Endothelial cell (in vitro differentiated cells): ENCODE measurements at regions not wholly inside any gene's neighbourhood (a gene's known extent, or its start where the extent isn't known, plus 50 kb on each side); places are given as distances from the start of the nearest gene placed in this dataset.

Source experiments
- DNase-seq: peaks from one replicate; pipeline ENCODE4 v3.0.0; 2021; ENCODE audit warnings: low spot score
- H3K27ac Mint-ChIP-seq: one replicate; pipeline ENCODE4 v1.8.0; 2021; ENCODE audit warnings: mixed read lengths, inconsistent platforms; ENCODE audit not compliant: unreplicated experiment
- H3K27me3 Mint-ChIP-seq: one replicate; pipeline ENCODE4 v1.8.0; 2021; ENCODE audit warnings: mild to moderate bottlenecking, moderate library complexity, mixed read lengths, inconsistent platforms; ENCODE audit not compliant: unreplicated experiment
- H3K36me3 Mint-ChIP-seq: one replicate; pipeline ENCODE4 v1.8.0; 2021; ENCODE audit warnings: mild to moderate bottlenecking, low read depth, mixed read lengths, inconsistent platforms; ENCODE audit not compliant: unreplicated experiment
- H3K4me1 Mint-ChIP-seq: one replicate; pipeline ENCODE4 v1.8.0; 2021; ENCODE audit warnings: mild to moderate bottlenecking, mixed read lengths, inconsistent platforms; ENCODE audit not compliant: unreplicated experiment
- H3K4me3 Mint-ChIP-seq: one replicate; pipeline ENCODE4 v1.8.0; 2021; ENCODE audit warnings: mild to moderate bottlenecking, mixed read lengths, inconsistent platforms; ENCODE audit not compliant: unreplicated experiment
- H3K9me3 Mint-ChIP-seq: one replicate; pipeline ENCODE4 v1.8.0; 2021; ENCODE audit warnings: mixed read lengths, inconsistent platforms; ENCODE audit not compliant: unreplicated experiment
- TF ChIP-seq, protein P1 (sequence below): fragments of 200-600 bp; sonication (generic); IDR thresholded peaks from one replicate; pipeline ENCODE4 v1.5.0; 2021; ENCODE audit warnings: antibody characterized with exemption; ENCODE audit not compliant: unreplicated experiment

DNA sequence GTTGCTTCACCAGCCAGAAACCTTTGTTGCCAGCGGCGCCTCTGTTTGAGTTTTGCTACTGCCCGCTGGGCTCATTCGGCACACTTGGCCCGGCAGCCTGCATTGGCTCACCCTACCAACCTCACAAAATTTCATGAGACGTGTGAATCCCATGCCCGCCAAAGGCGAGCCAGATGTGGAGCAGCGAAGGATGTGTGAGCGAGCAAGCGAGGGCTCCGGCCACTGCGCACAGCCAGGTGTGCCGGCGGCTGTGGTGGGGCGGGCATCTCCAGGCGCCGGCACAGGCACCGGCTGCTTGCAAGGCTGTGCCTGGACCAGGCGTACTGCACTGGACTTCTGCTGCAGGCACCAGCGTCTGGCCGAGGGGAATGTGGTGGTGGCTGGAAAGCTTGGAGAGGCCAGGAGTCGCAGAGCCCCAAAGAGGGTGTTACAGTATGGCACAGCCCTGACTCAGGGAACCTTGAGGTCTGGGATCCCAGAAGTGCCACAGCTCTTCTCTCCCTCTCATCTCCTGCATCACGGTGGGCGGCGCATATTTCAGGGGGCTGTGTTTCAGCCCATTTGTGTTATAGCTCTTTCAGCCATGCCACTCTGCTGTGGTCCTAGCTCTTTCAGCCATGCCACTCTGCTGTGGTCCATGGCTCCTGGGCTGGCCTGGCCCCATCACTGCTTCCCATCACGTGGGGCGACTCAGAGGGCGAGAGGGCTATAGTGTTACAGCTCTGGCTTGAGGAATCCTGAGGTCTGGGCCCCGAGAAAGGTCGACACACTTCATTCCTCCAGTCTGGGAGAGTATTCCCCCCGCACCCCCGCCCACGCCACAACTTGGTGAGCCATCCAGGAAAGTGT is 592.0 kb upstream of the SLITRK5 start:
- TF ChIP-seq, protein P1, sequence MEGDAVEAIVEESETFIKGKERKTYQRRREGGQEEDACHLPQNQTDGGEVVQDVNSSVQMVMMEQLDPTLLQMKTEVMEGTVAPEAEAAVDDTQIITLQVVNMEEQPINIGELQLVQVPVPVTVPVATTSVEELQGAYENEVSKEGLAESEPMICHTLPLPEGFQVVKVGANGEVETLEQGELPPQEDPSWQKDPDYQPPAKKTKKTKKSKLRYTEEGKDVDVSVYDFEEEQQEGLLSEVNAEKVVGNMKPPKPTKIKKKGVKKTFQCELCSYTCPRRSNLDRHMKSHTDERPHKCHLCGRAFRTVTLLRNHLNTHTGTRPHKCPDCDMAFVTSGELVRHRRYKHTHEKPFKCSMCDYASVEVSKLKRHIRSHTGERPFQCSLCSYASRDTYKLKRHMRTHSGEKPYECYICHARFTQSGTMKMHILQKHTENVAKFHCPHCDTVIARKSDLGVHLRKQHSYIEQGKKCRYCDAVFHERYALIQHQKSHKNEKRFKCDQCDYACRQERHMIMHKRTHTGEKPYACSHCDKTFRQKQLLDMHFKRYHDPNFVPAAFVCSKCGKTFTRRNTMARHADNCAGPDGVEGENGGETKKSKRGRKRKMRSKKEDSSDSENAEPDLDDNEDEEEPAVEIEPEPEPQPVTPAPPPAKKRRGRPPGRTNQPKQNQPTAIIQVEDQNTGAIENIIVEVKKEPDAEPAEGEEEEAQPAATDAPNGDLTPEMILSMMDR, result no peak
- no peak for DNase-seq
- H3K27me3 Mint-ChIP-seq, result no peaks in the 10 kb centered on the region
- H3K27ac Mint-ChIP-seq, result no peak overlapping the region
- no peak overlapping the region for H3K4me3 Mint-ChIP-seq
- H3K36me3 Mint-ChIP-seq, result no peaks in the 10 kb centered on the region
- no peaks in the 10 kb centered on the region for H3K4me1 Mint-ChIP-seq
- no peaks in the 10 kb centered on the region for H3K9me3 Mint-ChIP-seq

DNA sequence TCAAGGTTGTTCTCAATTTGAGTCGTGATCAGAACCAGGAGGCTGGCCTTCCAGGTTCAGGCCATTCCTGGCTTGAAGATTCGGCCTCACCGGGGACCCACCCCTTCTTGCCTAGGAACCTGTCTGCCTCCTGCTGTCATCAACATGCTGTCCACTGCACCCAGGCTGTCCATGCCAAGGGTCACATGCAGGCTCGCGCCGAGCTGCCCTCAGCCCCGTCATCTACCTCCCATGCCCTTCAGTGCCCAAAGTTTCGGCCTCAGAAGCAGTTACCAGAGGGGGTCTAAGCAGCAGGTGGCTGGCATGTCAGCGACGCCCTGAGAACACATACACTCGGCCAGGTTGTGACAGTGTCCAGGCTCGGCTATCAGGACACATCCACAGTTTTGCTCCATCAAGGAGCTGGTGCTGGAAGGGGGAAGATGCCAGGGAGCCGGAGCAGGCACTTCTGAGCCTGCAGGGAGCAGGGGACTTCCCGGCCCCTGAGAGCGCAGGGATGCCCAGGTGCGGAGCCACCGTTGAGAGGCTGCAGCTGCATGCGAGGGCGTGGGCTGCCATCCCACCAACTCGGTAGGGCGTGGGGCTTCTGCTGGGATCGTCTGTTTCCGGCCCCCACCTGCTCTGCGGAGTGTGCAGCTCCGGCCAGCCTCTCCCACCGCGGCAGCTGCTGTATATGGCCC is 590.9 kb upstream of the SLITRK5 start:
- Mint-ChIP-seq H3K27ac (no peak overlapping the region), H3K27me3 (no peaks in the 10 kb centered on the region), H3K4me3 (no peak overlapping the region), H3K9me3 (no peaks in the 10 kb centered on the region), H3K36me3 (no peaks in the 10 kb centered on the region), H3K4me1 (no peaks in the 10 kb centered on the region)
- DNase-seq, result no peak
- TF ChIP-seq, protein P1, result no peak

DNA sequence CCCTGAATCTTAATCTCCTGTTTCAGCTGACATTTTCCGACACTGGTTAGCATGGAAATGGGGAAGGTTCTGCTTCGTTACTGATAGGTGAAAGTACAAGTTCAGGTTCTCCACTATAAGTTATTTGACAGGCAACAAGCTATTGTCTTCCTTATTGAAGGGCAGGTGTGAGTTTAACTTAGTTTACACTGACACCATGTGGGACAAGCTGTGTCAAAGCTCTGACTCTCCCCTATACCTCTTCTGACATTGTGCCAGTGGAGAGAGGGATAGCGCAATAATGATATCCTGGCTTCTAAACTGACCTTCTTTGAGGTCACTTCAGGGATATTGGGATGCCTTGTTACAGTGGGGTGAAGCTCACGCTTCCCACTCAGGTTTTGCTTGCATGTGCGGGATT is 587.0 kb upstream of the SLITRK5 start:
- no peak overlapping the region for H3K27ac Mint-ChIP-seq
- TF ChIP-seq, protein P1, result no peak

DNA sequence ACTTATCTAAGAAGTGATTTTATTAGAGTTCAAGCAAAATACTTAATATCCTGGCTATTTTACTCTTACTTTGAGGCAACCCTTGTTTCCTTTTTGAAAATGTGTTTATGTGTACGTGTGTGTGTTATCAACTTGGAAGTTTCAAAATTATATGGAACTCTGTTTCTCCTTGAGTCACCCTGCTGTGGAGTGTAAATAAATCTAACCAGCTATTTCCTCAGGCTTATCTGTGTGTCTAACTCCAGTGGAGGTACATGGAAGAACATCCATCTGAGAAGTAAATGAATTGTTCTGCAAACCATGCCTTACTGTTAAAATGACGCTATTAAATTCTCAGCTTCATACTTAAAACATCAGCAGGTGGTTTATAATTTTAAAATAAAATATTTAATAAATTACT is 583.4 kb upstream of the SLITRK5 start:
- Mint-ChIP-seq H3K27ac (no peak overlapping the region), H3K36me3 (no peaks in the 10 kb centered on the region), H3K4me1 (no peaks in the 10 kb centered on the region), H3K4me3 (no peak overlapping the region), H3K9me3 (no peaks in the 10 kb centered on the region), H3K27me3 (no peaks in the 10 kb centered on the region)
- TF ChIP-seq, protein P1, result no peak
- no peak for DNase-seq

More for the DNA sequence above, 587.0 kb upstream of the SLITRK5 start:
- H3K4me3 Mint-ChIP-seq, result no peak overlapping the region
- no peaks in the 10 kb centered on the region for H3K4me1 Mint-ChIP-seq
- H3K36me3 Mint-ChIP-seq, result no peaks in the 10 kb centered on the region
- DNase-seq, result no peak
- no peaks in the 10 kb centered on the region for H3K9me3 Mint-ChIP-seq
- no peaks in the 10 kb centered on the region for H3K27me3 Mint-ChIP-seq

DNA sequence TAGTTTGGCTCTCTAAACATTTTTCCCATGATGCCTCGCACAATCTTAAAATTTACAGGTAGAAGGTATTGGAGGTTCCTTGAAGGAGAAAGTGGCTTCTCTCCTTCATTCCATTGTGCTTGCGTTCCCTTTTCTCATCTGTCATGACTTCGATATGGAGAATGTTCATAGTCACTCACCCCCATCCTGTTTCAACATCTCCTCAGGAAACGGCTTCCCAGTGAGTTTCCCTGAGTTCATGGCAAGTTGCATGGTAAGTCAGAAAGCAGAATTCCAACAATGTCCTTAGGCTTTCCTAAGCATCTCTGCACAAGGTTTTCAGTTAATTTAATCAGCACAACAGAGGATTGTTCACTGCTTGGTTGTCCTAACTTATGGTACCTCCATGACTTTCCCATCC is 581.8 kb upstream of the SLITRK5 start:
- TF ChIP-seq, protein P1, result no peak
- Mint-ChIP-seq H3K36me3 (no peaks in the 10 kb centered on the region), H3K9me3 (no peaks in the 10 kb centered on the region), H3K27ac (no peak overlapping the region), H3K4me1 (no peaks in the 10 kb centered on the region), H3K4me3 (no peak overlapping the region), H3K27me3 (no peaks in the 10 kb centered on the region)
- no peak for DNase-seq
